CD4-positive, alpha-beta T cell treated with Interleukin-10 for 1 hour (primary cell): ENCODE measurements at regions not wholly inside any gene's neighbourhood (a gene's known extent, or its start where the extent isn't known, plus 50 kb on each side); places are given as distances from the start of the nearest gene placed in this dataset.
"Not testable (repeated sequence)": the region's sequence is repeated elsewhere in the genome, so short reads cannot be mapped to it uniquely, and the experiment has no call there.

Experiments used
- DNase-seq: peaks from one replicate; pipeline ENCODE4 v3.0.0-alpha.2; 2020

- DNase-seq: no peak
Measured at GRCh38 chr1:4452701-4453100, 201.7 kb upstream of the AJAP1 start.

GRCh38 chr1:4460052-4460451 is 194.4 kb upstream of the AJAP1 start:
- no peak for DNase-seq

GRCh38 chr1:4460651-4461050 is 193.8 kb upstream of the AJAP1 start:
- DNase-seq: no peak

GRCh38 chr1:4461726-4462290 is 192.6 kb upstream of the AJAP1 start:
- no peak for DNase-seq

- DNase-seq: no peak
Measured at GRCh38 chr1:4462831-4463484, 191.5 kb upstream of the AJAP1 start.

GRCh38 chr1:4463631-4464030 is 190.8 kb upstream of the AJAP1 start:
- DNase-seq: no peak

- DNase-seq: no peak
Measured at GRCh38 chr1:4464478-4464877, 189.9 kb upstream of the AJAP1 start.

GRCh38 chr1:4467241-4467640 is 187.2 kb upstream of the AJAP1 start:
- no peak for DNase-seq

GRCh38 chr1:4468386-4468785 is 186.0 kb upstream of the AJAP1 start:
- DNase-seq: no peak

- no peak for DNase-seq
Measured at GRCh38 chr1:4468804-4469514, 185.4 kb upstream of the AJAP1 start.

- DNase-seq: no peak
Measured at GRCh38 chr1:4476394-4476793, 178.0 kb upstream of the AJAP1 start.

GRCh38 chr1:4481451-4481850 is 173.0 kb upstream of the AJAP1 start:
- no peak for DNase-seq

GRCh38 chr1:4482526-4482925 is 171.9 kb upstream of the AJAP1 start:
- no peak for DNase-seq

GRCh38 chr1:4483021-4483625 is 171.3 kb upstream of the AJAP1 start:
- DNase-seq: no peak

- no peak for DNase-seq
Measured at GRCh38 chr1:4485398-4485797, 169.0 kb upstream of the AJAP1 start.

GRCh38 chr1:4485878-4486277 is 168.5 kb upstream of the AJAP1 start:
- no peak for DNase-seq

- DNase-seq: no peak
Measured at GRCh38 chr1:4486408-4487120, 167.8 kb upstream of the AJAP1 start.

GRCh38 chr1:4488018-4488417 is 166.4 kb upstream of the AJAP1 start:
- no peak for DNase-seq

- no peak for DNase-seq
Measured at GRCh38 chr1:4489486-4489885, 164.9 kb upstream of the AJAP1 start.

- not testable (repeated sequence) for DNase-seq
Measured at GRCh38 chr1:4489992-4490391, 164.4 kb upstream of the AJAP1 start.

- DNase-seq: no peak
Measured at GRCh38 chr1:4494027-4494426, 160.4 kb upstream of the AJAP1 start.

- DNase-seq: no peak
Measured at GRCh38 chr1:4494558-4494957, 159.9 kb upstream of the AJAP1 start.

- DNase-seq: no peak
Measured at GRCh38 chr1:4495809-4496208, 158.6 kb upstream of the AJAP1 start.
